ENCODE measurements at regions not wholly inside any gene's neighbourhood (a gene's known extent, or its start where the extent isn't known, plus 50 kb on each side); places are given as distances from the start of the nearest gene placed in this dataset.

GRCh38 chr2:521853-522530, 155.2 kb downstream of the TMEM18 start:
- no peak for TF ChIP-seq POLR2AphosphoS5 (IDR thresholded peaks at IDR 0.05; ENCODE audit: low read depth, low read length)
- no peak for TF ChIP-seq FOXP2 (optimal IDR thresholded peaks at IDR 0.05; ENCODE audit: borderline replicate concordance, extremely low read depth, extremely low read length, insufficient read depth)
- no peak for TF ChIP-seq SIN3A (IDR thresholded peaks at IDR 0.05; ENCODE audit: borderline replicate concordance, insufficient read depth, low read length)
- TF ChIP-seq REST (IDR thresholded peaks at IDR 0.05; ENCODE audit: insufficient read depth in 1 of 2, low read depth in 2 of 2, low read length in 2 of 2) = no peak
- no peak for TF ChIP-seq TAF1 (IDR thresholded peaks at IDR 0.05; ENCODE audit: borderline replicate concordance, insufficient read depth, low read length)

GRCh38 chr2:520663-521340, 156.4 kb downstream of the TMEM18 start:
- TF ChIP-seq SIN3A (IDR thresholded peaks at IDR 0.05; ENCODE audit: borderline replicate concordance, insufficient read depth, low read length) = no peak

GRCh38 chr2:516944-517343, 160.3 kb downstream of the TMEM18 start:
- TF ChIP-seq SIN3A (IDR thresholded peaks at IDR 0.05; ENCODE audit: borderline replicate concordance, insufficient read depth, low read length) = no peak
- TF ChIP-seq FOXP2 (optimal IDR thresholded peaks at IDR 0.05; ENCODE audit: borderline replicate concordance, extremely low read depth, extremely low read length, insufficient read depth) = no peak
- no peak for TF ChIP-seq TAF1 (IDR thresholded peaks at IDR 0.05; ENCODE audit: borderline replicate concordance, insufficient read depth, low read length)
- no peak for TF ChIP-seq POLR2AphosphoS5 (IDR thresholded peaks at IDR 0.05; ENCODE audit: low read depth, low read length)
- TF ChIP-seq REST (IDR thresholded peaks at IDR 0.05; ENCODE audit: insufficient read depth in 1 of 2, low read depth in 2 of 2, low read length in 2 of 2) = no peak

- no peak for TF ChIP-seq POLR2AphosphoS5 (IDR thresholded peaks at IDR 0.05; ENCODE audit: low read depth, low read length)
- no peak for TF ChIP-seq REST (IDR thresholded peaks at IDR 0.05; ENCODE audit: insufficient read depth in 1 of 2, low read depth in 2 of 2, low read length in 2 of 2)
- no peak for TF ChIP-seq SIN3A (IDR thresholded peaks at IDR 0.05; ENCODE audit: borderline replicate concordance, insufficient read depth, low read length)
- TF ChIP-seq FOXP2 (optimal IDR thresholded peaks at IDR 0.05; ENCODE audit: borderline replicate concordance, extremely low read depth, extremely low read length, insufficient read depth) = no peak
- TF ChIP-seq TAF1 (IDR thresholded peaks at IDR 0.05; ENCODE audit: borderline replicate concordance, insufficient read depth, low read length) = no peak
Measured at GRCh38 chr2:516131-516530, 161.1 kb downstream of the TMEM18 start.

GRCh38 chr2:515441-516127, 161.6 kb downstream of the TMEM18 start:
- TF ChIP-seq FOXP2 (optimal IDR thresholded peaks at IDR 0.05; ENCODE audit: borderline replicate concordance, extremely low read depth, extremely low read length, insufficient read depth) (no peak), POLR2AphosphoS5 (IDR thresholded peaks at IDR 0.05; ENCODE audit: low read depth, low read length) (no peak), REST (IDR thresholded peaks at IDR 0.05; ENCODE audit: insufficient read depth in 1 of 2, low read depth in 2 of 2, low read length in 2 of 2) (no peak), TAF1 (IDR thresholded peaks at IDR 0.05; ENCODE audit: borderline replicate concordance, insufficient read depth, low read length) (no peak), SIN3A (IDR thresholded peaks at IDR 0.05; ENCODE audit: borderline replicate concordance, insufficient read depth, low read length) (no peak)

Data from PFSK-1 (cell line).